IPS DF 4.7 (cell line): ENCODE measurements at regions not wholly inside any gene's neighbourhood (a gene's known extent, or its start where the extent isn't known, plus 50 kb on each side); places are given as distances from the start of the nearest gene placed in this dataset.
"Not testable (repeated sequence)": the region's sequence is repeated elsewhere in the genome, so short reads cannot be mapped to it uniquely, and the experiment has no call there.

Experiments used
- DNase-seq: peaks from one replicate; pipeline ENCODE4 v3.0.0-alpha.2; 2013; ENCODE audit warnings: low spot score; ENCODE audit errors: extremely low read depth

GRCh38 chr18:54433368-54433767 lies 75.7 kb downstream of the C18orf54 start:
- no peak for DNase-seq

GRCh38 chr18:54433857-54434256 lies 76.2 kb downstream of the C18orf54 start:
- no peak for DNase-seq

GRCh38 chr18:54434453-54434852 lies 76.7 kb downstream of the C18orf54 start:
- no peak for DNase-seq

GRCh38 chr18:54436501-54436900 lies 78.8 kb downstream of the C18orf54 start:
- no peak for DNase-seq

GRCh38 chr18:54440292-54440691 lies 82.6 kb downstream of the C18orf54 start:
- DNase-seq, result no peak

GRCh38 chr18:54444319-54444914 lies 86.7 kb downstream of the C18orf54 start:
- DNase-seq, result peak; percentile 71

GRCh38 chr18:54453996-54454395 lies 96.3 kb downstream of the C18orf54 start:
- no peak for DNase-seq

- no peak for DNase-seq
Observed at GRCh38 chr18:54465502-54465901, 107.8 kb downstream of the C18orf54 start.

GRCh38 chr18:54466248-54467005 lies 108.7 kb downstream of the C18orf54 start:
- no peak for DNase-seq

- no peak for DNase-seq
Observed at GRCh38 chr18:54479365-54479764, 111.7 kb upstream of the DYNAP start.

GRCh38 chr18:54480616-54481015 lies 110.4 kb upstream of the DYNAP start:
- DNase-seq, result no peak

- DNase-seq, result not testable (repeated sequence)
Observed at GRCh38 chr18:54502451-54502850, 88.6 kb upstream of the DYNAP start.

GRCh38 chr18:54503131-54503894 lies 87.7 kb upstream of the DYNAP start:
- no peak for DNase-seq

GRCh38 chr18:54506516-54507261 lies 84.4 kb upstream of the DYNAP start:
- DNase-seq, result no peak

- no peak for DNase-seq
Observed at GRCh38 chr18:54509793-54510192, 81.3 kb upstream of the DYNAP start.

- DNase-seq, result no peak
Observed at GRCh38 chr18:54515149-54515548, 75.9 kb upstream of the DYNAP start.

- no peak for DNase-seq
Observed at GRCh38 chr18:54517521-54517920, 73.5 kb upstream of the DYNAP start.

GRCh38 chr18:54521846-54522245 lies 69.2 kb upstream of the DYNAP start:
- DNase-seq, result no peak

GRCh38 chr18:54528942-54529376 lies 62.1 kb upstream of the DYNAP start:
- peak; percentile 66 for DNase-seq

- DNase-seq, result peak; percentile 53
Observed at GRCh38 chr18:54529444-54529843, 61.6 kb upstream of the DYNAP start.

- DNase-seq, result no peak
Observed at GRCh38 chr18:54530285-54530684, 60.8 kb upstream of the DYNAP start.
